Heart left ventricle (tissue), 13 donors: ENCODE measurements at regions not wholly inside any gene's neighbourhood (a gene's known extent, or its start where the extent isn't known, plus 50 kb on each side); places are given as distances from the start of the nearest gene placed in this dataset.

Source experiments
- POLR2A ChIP-seq, 2 donors: fragments of 450-650 bp; IDR thresholded peaks; one replicate each; pipeline ENCODE4 v1.6.1; 2017; ENCODE audit warnings: antibody characterized with exemption in 2 of 2, mild to moderate bottlenecking in 2 of 2, moderate library complexity in 2 of 2
- TF ChIP-seq, protein P1 (sequence below), 12 donors: fragments of 200-600 bp; sonication (generic) in 4 of 12; IDR thresholded peaks; one replicate each; pipeline versions ENCODE4 v1.5.0 to v1.8.0; 2018 to 2022; ENCODE audit warnings: antibody characterized with exemption in 12 of 12, mild to moderate bottlenecking in 5 of 12
- donor health status: ischemic (EF 13 %, LVEDD 7.1; RV severe dilation, severe dysfunction).
- donor health status: DM: no; HTN: yes; CAD: no.
- donor health status: DM: no; HTN: no; CAD: no.
- donor health status: ischemic (EF 25% LVEDD 6.9; RV normal size, moderate dysfunction).
- donor health status: ischemic (EF 25% LVEDD 5.7; RV mildly dilated, moderate dysfunction).
- donor health status: ischemic (EF 35%, LVEDD 5.7; RV mildly dilated, moderate dysfunction).
- donor health status: nonischemic (EF 11% LVEDD 7.7; RV severe dilation, severe dysfunction).
- donor health status: DM: yes; HTN: yes; CAD: no.
- donor health status: PGD.
- donor health status: ischemic (EF 29% LVEDD 5.4; RV normal size, mild dysfunction).
- donor health status: nonischemic (EF 23%, LVEDD 6.1; RV moderate dilation, normal function).

DNA sequence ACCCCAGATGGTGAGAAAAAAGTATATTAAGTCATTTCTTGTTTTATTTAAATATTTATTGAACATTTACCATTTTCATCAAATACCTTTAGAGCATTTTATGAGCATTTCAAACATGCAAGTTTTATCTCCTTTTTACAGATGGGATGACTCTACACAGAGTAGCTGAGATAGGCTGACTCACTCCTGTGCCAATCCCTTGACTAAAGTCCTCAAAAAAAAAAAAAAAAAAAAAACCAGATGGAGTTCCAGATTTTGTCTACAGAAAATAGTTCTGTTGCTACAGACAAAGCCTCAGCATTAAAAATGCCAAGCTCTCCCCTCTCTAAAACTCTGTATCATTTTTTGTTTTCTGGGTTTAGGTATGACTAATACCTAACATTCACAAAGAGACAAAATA is 303.0 kb upstream of the PLD5 start:
- TF ChIP-seq POLR2A (IDR thresholded peaks at IDR 0.05) = no peak
- TF ChIP-seq, protein P1, sequence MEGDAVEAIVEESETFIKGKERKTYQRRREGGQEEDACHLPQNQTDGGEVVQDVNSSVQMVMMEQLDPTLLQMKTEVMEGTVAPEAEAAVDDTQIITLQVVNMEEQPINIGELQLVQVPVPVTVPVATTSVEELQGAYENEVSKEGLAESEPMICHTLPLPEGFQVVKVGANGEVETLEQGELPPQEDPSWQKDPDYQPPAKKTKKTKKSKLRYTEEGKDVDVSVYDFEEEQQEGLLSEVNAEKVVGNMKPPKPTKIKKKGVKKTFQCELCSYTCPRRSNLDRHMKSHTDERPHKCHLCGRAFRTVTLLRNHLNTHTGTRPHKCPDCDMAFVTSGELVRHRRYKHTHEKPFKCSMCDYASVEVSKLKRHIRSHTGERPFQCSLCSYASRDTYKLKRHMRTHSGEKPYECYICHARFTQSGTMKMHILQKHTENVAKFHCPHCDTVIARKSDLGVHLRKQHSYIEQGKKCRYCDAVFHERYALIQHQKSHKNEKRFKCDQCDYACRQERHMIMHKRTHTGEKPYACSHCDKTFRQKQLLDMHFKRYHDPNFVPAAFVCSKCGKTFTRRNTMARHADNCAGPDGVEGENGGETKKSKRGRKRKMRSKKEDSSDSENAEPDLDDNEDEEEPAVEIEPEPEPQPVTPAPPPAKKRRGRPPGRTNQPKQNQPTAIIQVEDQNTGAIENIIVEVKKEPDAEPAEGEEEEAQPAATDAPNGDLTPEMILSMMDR (IDR thresholded peaks at IDR 0.05) = no peak
